Epidermal melanocyte (primary cell): ENCODE measurements at regions not wholly inside any gene's neighbourhood (a gene's known extent, or its start where the extent isn't known, plus 50 kb on each side); places are given as distances from the start of the nearest gene placed in this dataset.
A peak's percentile ranks its signal among the peaks of the same experiment; 100 is the strongest.
"Not testable (repeated sequence)": the region's sequence is repeated elsewhere in the genome, so short reads cannot be mapped to it uniquely, and the experiment has no call there.

ENCODE experiments used
- DNase-seq: peaks from one replicate; pipeline ENCODE4 v3.0.0; 2011; ENCODE audit warnings: low spot score; ENCODE audit not compliant: insufficient read length

GRCh38 chr7:45267262-45267661 lies 109.7 kb downstream of the RAMP3 start:
- no peak for DNase-seq

GRCh38 chr7:45268013-45268412 lies 110.4 kb downstream of the RAMP3 start:
- DNase-seq = no peak

- DNase-seq = no peak
Observed at GRCh38 chr7:45269192-45269591, 111.6 kb downstream of the RAMP3 start.

GRCh38 chr7:45278763-45279398 lies 121.3 kb downstream of the RAMP3 start:
- DNase-seq = no peak

GRCh38 chr7:45289611-45290010 lies 132.0 kb downstream of the RAMP3 start:
- DNase-seq = not testable (repeated sequence)

- DNase-seq = no peak
Observed at GRCh38 chr7:45290880-45291279, 133.3 kb downstream of the RAMP3 start.

GRCh38 chr7:45292481-45292880 lies 134.9 kb downstream of the RAMP3 start:
- no peak for DNase-seq

GRCh38 chr7:45293295-45293942 lies 135.8 kb downstream of the RAMP3 start:
- no peak for DNase-seq

- no peak for DNase-seq
Observed at GRCh38 chr7:45294559-45294958, 137.0 kb downstream of the RAMP3 start.

- DNase-seq = no peak
Observed at GRCh38 chr7:45295222-45295621, 137.6 kb downstream of the RAMP3 start.

- DNase-seq = no peak
Observed at GRCh38 chr7:45296748-45297147, 139.2 kb downstream of the RAMP3 start.

- no peak for DNase-seq
Observed at GRCh38 chr7:45306752-45307305, 149.2 kb downstream of the RAMP3 start.

- no peak for DNase-seq
Observed at GRCh38 chr7:45311597-45311996, 154.0 kb downstream of the RAMP3 start.

GRCh38 chr7:45315512-45315911 lies 157.9 kb downstream of the RAMP3 start:
- not testable (repeated sequence) for DNase-seq

GRCh38 chr7:45324683-45325237 lies 167.2 kb downstream of the RAMP3 start:
- DNase-seq = no peak

- DNase-seq = no peak
Observed at GRCh38 chr7:45325378-45325777, 167.8 kb downstream of the RAMP3 start.

- DNase-seq = no peak
Observed at GRCh38 chr7:45328403-45328981, 170.9 kb downstream of the RAMP3 start.

- DNase-seq = no peak
Observed at GRCh38 chr7:45331563-45331962, 174.0 kb downstream of the RAMP3 start.

GRCh38 chr7:45335024-45335423 lies 177.4 kb downstream of the RAMP3 start:
- DNase-seq = not testable (repeated sequence)

GRCh38 chr7:45342236-45342635 lies 184.6 kb downstream of the RAMP3 start:
- DNase-seq = no peak

- no peak for DNase-seq
Observed at GRCh38 chr7:45343746-45344145, 186.2 kb downstream of the RAMP3 start.

- DNase-seq = peak; percentile 50
Observed at GRCh38 chr7:45347804-45348203, 190.2 kb downstream of the RAMP3 start.
